ENCODE measurements at regions not wholly inside any gene's neighbourhood (a gene's known extent, or its start where the extent isn't known, plus 50 kb on each side); places are given as distances from the start of the nearest gene placed in this dataset.
A peak's percentile ranks its signal among the peaks of the same experiment; 100 is the strongest.
"Not testable (repeated sequence)": the region's sequence is repeated elsewhere in the genome, so short reads cannot be mapped to it uniquely, and the experiment has no call there.

DNA sequence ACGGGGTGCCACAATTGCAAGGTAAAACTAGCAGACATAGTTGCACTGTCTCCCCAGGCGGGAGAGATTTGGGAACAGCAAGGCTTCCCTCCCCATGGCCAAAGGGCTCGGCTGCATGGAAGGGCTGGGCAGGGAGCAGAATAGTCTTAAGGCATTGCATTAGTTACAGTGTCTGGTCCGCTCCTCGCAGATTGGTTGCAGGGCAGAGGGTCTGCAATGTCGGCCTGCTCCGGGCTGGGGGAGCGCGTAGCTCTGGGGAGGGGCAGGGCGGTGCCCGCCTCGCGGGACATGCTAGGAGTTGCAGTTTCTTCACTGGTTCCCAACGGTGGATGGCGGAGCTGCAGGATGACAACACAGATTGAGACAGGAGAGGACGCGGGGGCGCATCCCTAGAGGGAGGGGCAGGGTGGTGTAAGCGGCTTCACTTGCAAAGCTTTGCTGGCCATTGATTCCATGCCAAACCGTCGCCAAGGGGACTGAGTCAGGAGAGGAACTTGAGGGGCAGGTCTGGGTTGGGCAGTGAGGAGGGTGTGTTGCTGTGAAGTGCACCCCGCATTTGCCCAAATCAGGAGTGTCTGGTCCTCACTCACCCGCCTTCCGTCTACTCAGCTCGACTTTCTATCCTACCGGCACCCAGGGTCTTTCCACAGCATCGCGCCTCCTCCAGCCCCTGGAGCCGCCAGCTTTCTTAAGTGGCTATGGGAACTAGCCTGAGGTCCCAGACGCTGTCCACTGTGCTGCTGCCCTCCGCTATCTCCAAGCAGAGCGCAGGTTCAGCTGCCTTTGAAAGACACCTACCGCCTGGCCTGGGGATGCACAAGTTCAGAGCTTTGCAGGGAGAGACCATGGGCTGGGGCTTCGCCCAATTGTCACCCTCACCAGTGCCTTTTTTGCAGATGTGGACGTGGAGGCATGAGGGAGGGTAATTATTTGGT lies 1748.9 kb downstream of the TP53TG3F start:
- TF ChIP-seq, protein P1, sequence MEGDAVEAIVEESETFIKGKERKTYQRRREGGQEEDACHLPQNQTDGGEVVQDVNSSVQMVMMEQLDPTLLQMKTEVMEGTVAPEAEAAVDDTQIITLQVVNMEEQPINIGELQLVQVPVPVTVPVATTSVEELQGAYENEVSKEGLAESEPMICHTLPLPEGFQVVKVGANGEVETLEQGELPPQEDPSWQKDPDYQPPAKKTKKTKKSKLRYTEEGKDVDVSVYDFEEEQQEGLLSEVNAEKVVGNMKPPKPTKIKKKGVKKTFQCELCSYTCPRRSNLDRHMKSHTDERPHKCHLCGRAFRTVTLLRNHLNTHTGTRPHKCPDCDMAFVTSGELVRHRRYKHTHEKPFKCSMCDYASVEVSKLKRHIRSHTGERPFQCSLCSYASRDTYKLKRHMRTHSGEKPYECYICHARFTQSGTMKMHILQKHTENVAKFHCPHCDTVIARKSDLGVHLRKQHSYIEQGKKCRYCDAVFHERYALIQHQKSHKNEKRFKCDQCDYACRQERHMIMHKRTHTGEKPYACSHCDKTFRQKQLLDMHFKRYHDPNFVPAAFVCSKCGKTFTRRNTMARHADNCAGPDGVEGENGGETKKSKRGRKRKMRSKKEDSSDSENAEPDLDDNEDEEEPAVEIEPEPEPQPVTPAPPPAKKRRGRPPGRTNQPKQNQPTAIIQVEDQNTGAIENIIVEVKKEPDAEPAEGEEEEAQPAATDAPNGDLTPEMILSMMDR (IDR thresholded peaks at IDR 0.05; ENCODE audit: borderline replicate concordance), result no peak
- no peak overlapping the region for H3K27ac ChIP-seq (replicated peaks)
- H3K36me3 ChIP-seq, result no peaks in the 10 kb centered on the region
- no peaks in the 10 kb centered on the region for H3K4me1 ChIP-seq
- intact Hi-C loops (cut with micrococcal nuclease), result no loop called here
- H3K27me3 ChIP-seq (ENCODE audit: low read depth), result peaks cover 29% of the 10 kb centered on the region
- H3K4me3 ChIP-seq, result peak overlapping the region; percentile 12
- DNase-seq, result no peak
- no peaks in the 10 kb centered on the region for H3K9me3 ChIP-seq (replicated peaks)

DNA sequence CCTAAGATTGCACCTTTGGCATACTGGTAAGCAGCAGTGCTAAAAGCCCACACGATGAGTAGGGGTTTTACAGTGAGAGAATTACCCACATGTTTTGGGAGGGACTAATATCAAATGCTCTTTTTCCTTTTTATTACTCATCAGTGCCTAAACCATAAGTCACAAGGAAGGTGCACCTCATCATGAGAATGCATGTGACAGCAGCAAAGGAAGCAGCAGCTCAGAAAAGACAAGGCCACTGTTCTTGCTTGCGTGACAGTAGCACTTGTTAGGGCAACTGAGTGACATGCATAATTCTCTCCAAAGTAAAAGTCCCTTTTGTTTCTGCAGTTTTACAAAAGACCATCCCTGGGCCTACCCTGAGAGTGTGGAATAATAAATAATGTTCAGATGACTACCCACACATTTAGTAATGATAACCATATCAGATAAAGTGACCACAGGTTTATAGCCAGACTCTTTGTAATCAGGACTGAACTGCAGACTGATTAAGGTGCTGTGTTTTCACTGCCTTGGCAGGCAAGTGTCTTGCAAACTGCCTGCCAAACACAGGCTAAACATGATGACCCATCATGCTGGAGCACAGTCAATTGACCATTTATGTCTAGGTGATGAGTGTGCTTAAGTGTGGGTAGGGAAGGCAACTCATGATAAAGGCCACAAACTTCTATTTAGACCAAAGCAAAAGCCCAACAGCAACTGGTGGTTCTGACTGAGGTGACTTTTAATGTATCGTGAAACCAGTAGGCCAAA lies 1751.4 kb downstream of the TP53TG3F start:
- TF ChIP-seq, protein P1 (IDR thresholded peaks at IDR 0.05; ENCODE audit: borderline replicate concordance), result no peak
- no peak overlapping the region for H3K27ac ChIP-seq (replicated peaks)
- H3K4me1 ChIP-seq, result no peaks in the 10 kb centered on the region
- H3K36me3 ChIP-seq, result no peaks in the 10 kb centered on the region
- H3K4me3 ChIP-seq, result no peak overlapping the region
- DNase-seq, result no peak
- no peaks in the 10 kb centered on the region for H3K9me3 ChIP-seq (replicated peaks)
- intact Hi-C loops (cut with micrococcal nuclease), result no loop called here
- peaks cover 22% of the 10 kb centered on the region for H3K27me3 ChIP-seq (ENCODE audit: low read depth)

DNA sequence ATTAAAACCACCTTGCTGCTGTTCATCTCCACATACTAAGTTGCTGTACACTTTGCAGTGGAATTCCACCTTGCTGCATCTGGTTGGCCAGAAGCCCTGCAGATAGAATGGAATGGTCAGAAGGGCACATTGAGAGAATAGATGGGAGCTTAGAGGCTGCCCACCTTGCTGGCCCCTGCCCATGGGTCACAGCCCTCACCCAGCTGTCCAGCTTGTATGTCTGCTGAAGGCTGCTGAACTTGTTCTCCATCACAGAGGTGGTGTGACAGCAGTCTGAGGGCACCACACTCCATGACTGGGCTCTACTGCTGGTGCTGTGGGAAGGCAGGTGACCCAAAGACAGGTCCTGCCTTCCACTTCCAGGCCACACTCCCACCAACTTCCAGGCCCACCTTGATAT lies 1755.4 kb downstream of the TP53TG3F start:
- no peak for DNase-seq
- Histone ChIP-seq H3K36me3 (no peaks in the 10 kb centered on the region), H3K27me3 (ENCODE audit: low read depth) (no peaks in the 10 kb centered on the region), H3K4me3 (no peak overlapping the region), H3K4me1 (no peaks in the 10 kb centered on the region), H3K27ac (replicated peaks) (no peak overlapping the region), H3K9me3 (replicated peaks) (peaks cover 4% of the 10 kb centered on the region)
- intact Hi-C loops (cut with micrococcal nuclease), result no loop called here
- TF ChIP-seq, protein P1 (IDR thresholded peaks at IDR 0.05; ENCODE audit: borderline replicate concordance), result no peak

DNA sequence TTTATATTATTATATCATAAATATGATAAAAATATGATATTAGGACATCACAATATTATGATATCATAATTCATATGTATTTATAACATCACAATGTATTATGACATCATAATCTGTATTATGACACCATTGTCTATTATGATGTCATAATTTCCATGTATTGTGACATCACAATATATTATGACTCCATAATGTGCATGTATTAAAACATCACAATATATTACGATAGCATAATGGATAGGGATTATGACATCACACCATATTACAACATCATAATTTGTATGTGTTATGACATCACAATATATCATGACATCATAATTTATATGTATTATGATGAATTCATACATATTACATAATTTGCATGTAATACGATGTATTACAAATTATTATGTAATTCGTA lies 1755.9 kb downstream of the TP53TG3F start:
- H3K36me3 ChIP-seq, result no peaks in the 10 kb centered on the region
- intact Hi-C loops (cut with micrococcal nuclease), result no loop called here
- H3K4me1 ChIP-seq, result no peaks in the 10 kb centered on the region
- TF ChIP-seq, protein P1 (IDR thresholded peaks at IDR 0.05; ENCODE audit: borderline replicate concordance), result no peak
- no peaks in the 10 kb centered on the region for H3K27me3 ChIP-seq (ENCODE audit: low read depth)
- no peak overlapping the region for H3K4me3 ChIP-seq
- peaks cover 4% of the 10 kb centered on the region for H3K9me3 ChIP-seq (replicated peaks)
- no peak overlapping the region for H3K27ac ChIP-seq (replicated peaks)
- no peak for DNase-seq

DNA sequence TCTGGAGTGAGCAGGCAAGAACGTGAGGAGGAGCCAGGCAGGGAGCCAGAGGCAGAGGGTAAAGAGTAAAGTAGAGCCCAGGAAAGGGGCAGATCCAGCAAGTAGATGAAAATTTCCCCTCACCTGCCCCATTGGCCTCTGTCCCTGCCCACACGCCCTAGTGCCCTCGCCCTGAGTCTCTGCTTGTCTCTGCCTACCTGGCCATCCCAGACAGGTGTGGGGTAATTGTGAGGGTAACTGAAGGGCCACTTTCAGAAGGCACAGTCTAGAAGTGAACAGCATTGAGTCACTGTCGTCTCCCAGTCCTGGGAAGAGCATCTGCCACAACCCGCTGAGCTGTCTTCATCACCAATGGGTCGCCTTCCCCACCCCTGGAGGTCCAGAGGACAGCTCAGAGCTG lies 1756.8 kb downstream of the TP53TG3F start:
- intact Hi-C loops (cut with micrococcal nuclease); DNase-seq; H3K9me3 ChIP-seq (replicated peaks); H3K27ac ChIP-seq (replicated peaks); H3K4me3 ChIP-seq; H3K36me3 ChIP-seq; H3K4me1 ChIP-seq; H3K27me3 ChIP-seq (ENCODE audit: low read depth): not testable (repeated sequence)
